ENCODE measurements at regions not wholly inside any gene's neighbourhood (a gene's known extent, or its start where the extent isn't known, plus 50 kb on each side); places are given as distances from the start of the nearest gene placed in this dataset.

GRCh38 chr3:107098864-107099263 is 278.4 kb upstream of the CCDC54 start:
- Histone ChIP-seq H3K9me3 (no peaks in the 10 kb centered on the region), H3K27ac (replicated peaks in 1 of 4) (no peak overlapping the region), H3K4me1 (no peaks in the 10 kb centered on the region), H3K27me3 (no peaks in the 10 kb centered on the region), H3K36me3 (no peaks in the 10 kb centered on the region), H3K4me3 (no peak overlapping the region)
- intact Hi-C loops (cut with DNase I), result no loop called here
- TF ChIP-seq CTCF (IDR thresholded peaks at IDR 0.05) (no peak), EP300 (IDR thresholded peaks at IDR 0.05) (no peak), POLR2AphosphoS5 (IDR thresholded peaks at IDR 0.05) (no peak), POLR2A (IDR thresholded peaks at IDR 0.05; ENCODE audit: low read depth) (no peak)
- DNase-seq (ENCODE audit: extremely low spot score), result no peak

- WGBS, result 72% methylated on average over 1 of the region's 1 CpG
- Histone ChIP-seq H3K4me1 (no peaks in the 10 kb centered on the region), H3K4me3 (no peak overlapping the region), H3K36me3 (no peaks in the 10 kb centered on the region), H3K27ac (replicated peaks in 1 of 4) (no peak overlapping the region), H3K9me3 (no peaks in the 10 kb centered on the region), H3K27me3 (no peaks in the 10 kb centered on the region)
- TF ChIP-seq EP300 (IDR thresholded peaks at IDR 0.05), result no peak
- TF ChIP-seq CTCF (IDR thresholded peaks at IDR 0.05), result no peak
- no peak for TF ChIP-seq POLR2AphosphoS5 (IDR thresholded peaks at IDR 0.05)
- no peak for TF ChIP-seq POLR2A (IDR thresholded peaks at IDR 0.05; ENCODE audit: low read depth)
- DNase-seq (ENCODE audit: extremely low spot score), result no peak
- intact Hi-C loops (cut with DNase I), result no loop called here
Observed at GRCh38 chr3:107100137-107100536, 277.1 kb upstream of the CCDC54 start.

- DNase-seq (ENCODE audit: extremely low spot score), result no peak
- Histone ChIP-seq H3K27me3 (no peaks in the 10 kb centered on the region), H3K36me3 (no peaks in the 10 kb centered on the region), H3K4me1 (no peaks in the 10 kb centered on the region), H3K27ac (replicated peaks in 1 of 4) (no peak overlapping the region), H3K4me3 (no peak overlapping the region), H3K9me3 (no peaks in the 10 kb centered on the region)
- intact Hi-C loops (cut with DNase I), result no loop called here
- 43% methylated on average over 1 of the region's 1 CpG for WGBS
- TF ChIP-seq CTCF (IDR thresholded peaks at IDR 0.05) (no peak), POLR2A (IDR thresholded peaks at IDR 0.05; ENCODE audit: low read depth) (no peak), POLR2AphosphoS5 (IDR thresholded peaks at IDR 0.05) (no peak), EP300 (IDR thresholded peaks at IDR 0.05) (no peak)
Observed at GRCh38 chr3:107100573-107100972, 276.7 kb upstream of the CCDC54 start.

GRCh38 chr3:107103786-107104185 is 273.5 kb upstream of the CCDC54 start:
- 90% methylated on average over 2 of the region's 2 CpGs for WGBS
- Histone ChIP-seq H3K27me3 (no peaks in the 10 kb centered on the region), H3K4me1 (no peaks in the 10 kb centered on the region), H3K9me3 (no peaks in the 10 kb centered on the region), H3K36me3 (no peaks in the 10 kb centered on the region), H3K27ac (replicated peaks in 1 of 4) (no peak overlapping the region), H3K4me3 (no peak overlapping the region)
- TF ChIP-seq EP300 (IDR thresholded peaks at IDR 0.05), result no peak
- no peak for TF ChIP-seq POLR2AphosphoS5 (IDR thresholded peaks at IDR 0.05)
- TF ChIP-seq CTCF (IDR thresholded peaks at IDR 0.05), result no peak
- no peak for TF ChIP-seq POLR2A (IDR thresholded peaks at IDR 0.05; ENCODE audit: low read depth)
- intact Hi-C loops (cut with DNase I), result no loop called here
- DNase-seq (ENCODE audit: extremely low spot score), result no peak

GRCh38 chr3:107106316-107106715 is 270.9 kb upstream of the CCDC54 start:
- intact Hi-C loops (cut with DNase I), result no loop called here
- Histone ChIP-seq H3K4me1 (no peaks in the 10 kb centered on the region), H3K36me3 (no peaks in the 10 kb centered on the region), H3K9me3 (no peaks in the 10 kb centered on the region), H3K27ac (replicated peaks in 1 of 4) (no peak overlapping the region), H3K27me3 (no peaks in the 10 kb centered on the region), H3K4me3 (no peak overlapping the region)
- TF ChIP-seq CTCF (IDR thresholded peaks at IDR 0.05), result no peak
- TF ChIP-seq POLR2A (IDR thresholded peaks at IDR 0.05; ENCODE audit: low read depth), result no peak
- TF ChIP-seq POLR2AphosphoS5 (IDR thresholded peaks at IDR 0.05), result no peak
- TF ChIP-seq EP300 (IDR thresholded peaks at IDR 0.05), result no peak
- 92% methylated on average over 7 of the region's 7 CpGs for WGBS
- DNase-seq (ENCODE audit: extremely low spot score), result no peak

Measured in esophagus muscularis mucosa (tissue), 4 donors.